ENCODE measurements at regions not wholly inside any gene's neighbourhood (a gene's known extent, or its start where the extent isn't known, plus 50 kb on each side); places are given as distances from the start of the nearest gene placed in this dataset.
"Not testable (repeated sequence)": the region's sequence is repeated elsewhere in the genome, so short reads cannot be mapped to it uniquely, and the experiment has no call there.

GRCh38 chr15:22201993-22202659 lies 121.8 kb downstream of the OR4M2 start:
- TF ChIP-seq CTCF (IDR thresholded peaks at IDR 0.05; ENCODE audit: insufficient read depth, low read length); POLR2AphosphoS5 (IDR thresholded peaks at IDR 0.05; ENCODE audit: low read depth); REST (IDR thresholded peaks at IDR 0.05; ENCODE audit: insufficient replicate concordance, low read depth); GABPA (IDR thresholded peaks at IDR 0.05; ENCODE audit: low read depth); SPI1 (IDR thresholded peaks at IDR 0.05; ENCODE audit: borderline replicate concordance, low read depth): not testable (repeated sequence)
